ENCODE measurements at regions not wholly inside any gene's neighbourhood (a gene's known extent, or its start where the extent isn't known, plus 50 kb on each side); places are given as distances from the start of the nearest gene placed in this dataset.

- no peak overlapping the region for H3K4me3 ChIP-seq (ENCODE audit: control insufficient read depth in 1 of 7, extremely low read depth in 1 of 7, insufficient read depth in 4 of 7, low read depth in 2 of 7, low read length in 6 of 7)
- H3K4me1 ChIP-seq (ENCODE audit: control extremely low read depth in 1 of 4, control insufficient read depth in 4 of 4, insufficient read depth in 4 of 4, low read length in 3 of 4) = no peaks in the 10 kb centered on the region
- no peak for DNase-seq
- no peak overlapping the region for H3K27ac ChIP-seq (ENCODE audit: insufficient read depth in 1 of 2, low read depth in 1 of 2, low read length in 2 of 2, poor library complexity in 1 of 2, severe bottlenecking in 2 of 2)
- H3K9me3 ChIP-seq (ENCODE audit: control extremely low read depth in 1 of 5, control insufficient read depth in 4 of 5, insufficient read depth in 2 of 5, low read depth in 1 of 5, low read length in 4 of 5) = peaks cover 0 to 4% (median 0%) of the 10 kb centered on the region in 5 experiments
- ChIA-PET CTCF (no interaction called here), POLR2A (no interaction called here)
- no peaks in the 10 kb centered on the region for H3K36me3 ChIP-seq (ENCODE audit: control insufficient read depth in 4 of 4, insufficient read depth in 4 of 4, low read length in 3 of 4)
- H3K27me3 ChIP-seq (replicated peaks in 2 of 5; ENCODE audit: control insufficient read depth in 4 of 5, insufficient read depth in 5 of 5, low read length in 4 of 5) = no peaks in the 10 kb centered on the region
Measured at GRCh38 chr5:130805036-130805435, 360.0 kb downstream of the HINT1 start.

DNA sequence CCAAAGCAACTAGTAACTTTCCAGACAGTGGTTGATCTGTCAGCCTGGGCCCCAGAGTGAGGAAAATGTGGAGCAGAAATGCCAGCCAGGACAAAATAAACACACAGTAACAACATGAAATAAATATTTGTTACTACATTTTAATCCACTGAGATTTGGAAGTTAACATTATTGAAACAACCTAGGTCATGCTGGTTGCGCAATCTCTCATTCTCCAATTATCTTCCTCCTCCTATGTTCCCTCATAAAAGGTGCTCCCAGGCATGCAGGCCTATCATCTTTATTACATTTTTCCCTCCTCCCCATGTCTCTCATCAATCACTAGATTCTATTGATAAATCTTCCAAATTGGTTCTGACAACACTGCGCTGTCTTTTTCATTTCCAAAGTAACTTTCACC is 363.1 kb downstream of the HINT1 start:
- Histone ChIP-seq H3K36me3 (ENCODE audit: control insufficient read depth in 4 of 4, insufficient read depth in 4 of 4, low read length in 3 of 4) (no peaks in the 10 kb centered on the region), H3K9me3 (ENCODE audit: control extremely low read depth in 1 of 5, control insufficient read depth in 4 of 5, insufficient read depth in 2 of 5, low read depth in 1 of 5, low read length in 4 of 5) (peaks cover 0 to 4% (median 0%) of the 10 kb centered on the region in 5 experiments), H3K4me1 (ENCODE audit: control extremely low read depth in 1 of 4, control insufficient read depth in 4 of 4, insufficient read depth in 4 of 4, low read length in 3 of 4) (no peaks in the 10 kb centered on the region), H3K27me3 (replicated peaks in 2 of 5; ENCODE audit: control insufficient read depth in 4 of 5, insufficient read depth in 5 of 5, low read length in 4 of 5) (no peaks in the 10 kb centered on the region), H3K4me3 (ENCODE audit: control insufficient read depth in 1 of 7, extremely low read depth in 1 of 7, insufficient read depth in 4 of 7, low read depth in 2 of 7, low read length in 6 of 7) (no peak overlapping the region), H3K27ac (ENCODE audit: insufficient read depth in 1 of 2, low read depth in 1 of 2, low read length in 2 of 2, poor library complexity in 1 of 2, severe bottlenecking in 2 of 2) (no peak overlapping the region)
- ChIA-PET POLR2A (no interaction called here), CTCF (no interaction called here)
- no peak for DNase-seq
- WGBS (ENCODE audit: insufficient coverage) = 88% methylated on average over 1 of the region's 2 CpGs

DNA sequence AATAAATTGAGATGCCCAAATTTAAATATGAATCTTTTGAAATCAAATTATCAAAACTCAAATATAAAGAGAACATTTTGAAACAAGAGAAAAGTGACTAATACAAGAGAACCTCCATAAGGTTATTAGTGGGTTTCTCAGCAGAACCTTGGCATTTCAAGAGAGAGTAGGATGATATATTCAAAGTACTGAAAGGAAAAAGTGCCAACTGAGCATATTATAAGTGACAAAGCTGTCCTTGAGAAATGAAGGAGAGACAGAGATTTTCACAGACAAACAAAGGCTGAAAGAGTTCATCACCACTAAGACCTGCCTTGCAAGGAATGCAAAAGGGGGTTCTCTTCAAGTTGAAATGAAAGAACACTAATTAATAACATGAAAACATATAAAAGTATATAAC is 366.0 kb downstream of the HINT1 start:
- Histone ChIP-seq H3K9me3 (ENCODE audit: control extremely low read depth in 1 of 5, control insufficient read depth in 4 of 5, insufficient read depth in 2 of 5, low read depth in 1 of 5, low read length in 4 of 5) (peaks cover 0 to 4% (median 0%) of the 10 kb centered on the region in 5 experiments), H3K27ac (ENCODE audit: insufficient read depth in 1 of 2, low read depth in 1 of 2, low read length in 2 of 2, poor library complexity in 1 of 2, severe bottlenecking in 2 of 2) (no peak overlapping the region), H3K4me1 (ENCODE audit: control extremely low read depth in 1 of 4, control insufficient read depth in 4 of 4, insufficient read depth in 4 of 4, low read length in 3 of 4) (no peaks in the 10 kb centered on the region), H3K4me3 (ENCODE audit: control insufficient read depth in 1 of 7, extremely low read depth in 1 of 7, insufficient read depth in 4 of 7, low read depth in 2 of 7, low read length in 6 of 7) (no peak overlapping the region), H3K36me3 (ENCODE audit: control insufficient read depth in 4 of 4, insufficient read depth in 4 of 4, low read length in 3 of 4) (no peaks in the 10 kb centered on the region), H3K27me3 (replicated peaks in 2 of 5; ENCODE audit: control insufficient read depth in 4 of 5, insufficient read depth in 5 of 5, low read length in 4 of 5) (no peaks in the 10 kb centered on the region)
- ChIA-PET CTCF (no interaction called here), POLR2A (no interaction called here)
- no peak for DNase-seq

- Histone ChIP-seq H3K36me3 (ENCODE audit: control insufficient read depth in 4 of 4, insufficient read depth in 4 of 4, low read length in 3 of 4) (no peaks in the 10 kb centered on the region), H3K4me3 (ENCODE audit: control insufficient read depth in 1 of 7, extremely low read depth in 1 of 7, insufficient read depth in 4 of 7, low read depth in 2 of 7, low read length in 6 of 7) (no peak overlapping the region), H3K27ac (ENCODE audit: insufficient read depth in 1 of 2, low read depth in 1 of 2, low read length in 2 of 2, poor library complexity in 1 of 2, severe bottlenecking in 2 of 2) (no peak overlapping the region), H3K9me3 (ENCODE audit: control extremely low read depth in 1 of 5, control insufficient read depth in 4 of 5, insufficient read depth in 2 of 5, low read depth in 1 of 5, low read length in 4 of 5) (peaks cover 0 to 4% (median 0%) of the 10 kb centered on the region in 5 experiments), H3K4me1 (ENCODE audit: control extremely low read depth in 1 of 4, control insufficient read depth in 4 of 4, insufficient read depth in 4 of 4, low read length in 3 of 4) (no peaks in the 10 kb centered on the region), H3K27me3 (replicated peaks in 2 of 5; ENCODE audit: control insufficient read depth in 4 of 5, insufficient read depth in 5 of 5, low read length in 4 of 5) (no peaks in the 10 kb centered on the region)
- CTCF ChIA-PET = no interaction called here
- WGBS (ENCODE audit: insufficient coverage) = 96% methylated on average over 2 of the region's 3 CpGs
- no peak for DNase-seq
- POLR2A ChIA-PET = no interaction called here
Measured at GRCh38 chr5:130797303-130797702, 367.8 kb downstream of the HINT1 start.

DNA sequence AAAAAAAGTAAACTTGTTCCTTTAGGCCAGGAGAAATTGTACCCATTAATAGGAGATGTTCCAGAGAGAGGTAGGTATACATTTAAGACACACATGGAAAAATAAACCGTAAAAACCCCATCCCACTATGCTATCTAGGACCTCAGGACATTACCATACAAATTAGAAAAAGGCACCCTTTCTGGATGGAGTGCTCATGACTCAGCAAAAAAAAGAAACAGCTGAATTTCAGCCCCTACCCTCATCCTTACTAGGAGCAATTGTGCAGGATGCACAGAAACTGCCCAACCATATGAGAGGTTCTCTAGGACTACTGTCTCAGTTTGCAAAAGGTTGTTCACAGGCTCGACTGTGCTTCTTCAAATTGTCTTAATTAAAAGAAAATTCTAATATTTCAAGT is 368.2 kb downstream of the HINT1 start:
- no peak overlapping the region for H3K27ac ChIP-seq (ENCODE audit: insufficient read depth in 1 of 2, low read depth in 1 of 2, low read length in 2 of 2, poor library complexity in 1 of 2, severe bottlenecking in 2 of 2)
- no peak overlapping the region for H3K4me3 ChIP-seq (ENCODE audit: control insufficient read depth in 1 of 7, extremely low read depth in 1 of 7, insufficient read depth in 4 of 7, low read depth in 2 of 7, low read length in 6 of 7)
- no peak for DNase-seq
- H3K4me1 ChIP-seq (ENCODE audit: control extremely low read depth in 1 of 4, control insufficient read depth in 4 of 4, insufficient read depth in 4 of 4, low read length in 3 of 4) = no peaks in the 10 kb centered on the region
- no CpG with 5 or more reads among the region's 2 CpGs for WGBS (ENCODE audit: insufficient coverage)
- POLR2A ChIA-PET = no interaction called here
- H3K9me3 ChIP-seq (ENCODE audit: control extremely low read depth in 1 of 5, control insufficient read depth in 4 of 5, insufficient read depth in 2 of 5, low read depth in 1 of 5, low read length in 4 of 5) = peaks cover 0 to 4% (median 0%) of the 10 kb centered on the region in 5 experiments
- CTCF ChIA-PET = no interaction called here
- H3K36me3 ChIP-seq (ENCODE audit: control insufficient read depth in 4 of 4, insufficient read depth in 4 of 4, low read length in 3 of 4) = no peaks in the 10 kb centered on the region
- no peaks in the 10 kb centered on the region for H3K27me3 ChIP-seq (replicated peaks in 2 of 5; ENCODE audit: control insufficient read depth in 4 of 5, insufficient read depth in 5 of 5, low read length in 4 of 5)

DNA sequence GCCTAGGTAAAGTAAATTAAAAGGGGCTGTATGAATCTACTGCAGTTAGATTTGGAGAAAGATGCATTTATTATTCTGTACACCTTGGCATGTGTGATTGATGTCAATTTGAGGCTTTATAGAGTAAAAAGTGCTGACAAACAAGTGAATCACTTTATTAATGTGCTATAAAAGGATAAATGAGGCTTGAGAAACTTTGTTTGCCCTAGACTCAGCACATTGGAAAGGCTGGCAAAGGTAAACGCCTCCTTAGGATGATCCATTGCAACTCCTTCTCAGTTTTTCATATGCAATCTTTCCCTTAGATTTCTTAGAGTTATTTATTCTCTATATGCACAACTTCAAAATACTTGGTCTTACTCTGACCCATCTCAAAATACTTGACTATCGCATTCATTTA is 369.0 kb downstream of the HINT1 start:
- CTCF ChIA-PET = no interaction called here
- DNase-seq = no peak

DNA sequence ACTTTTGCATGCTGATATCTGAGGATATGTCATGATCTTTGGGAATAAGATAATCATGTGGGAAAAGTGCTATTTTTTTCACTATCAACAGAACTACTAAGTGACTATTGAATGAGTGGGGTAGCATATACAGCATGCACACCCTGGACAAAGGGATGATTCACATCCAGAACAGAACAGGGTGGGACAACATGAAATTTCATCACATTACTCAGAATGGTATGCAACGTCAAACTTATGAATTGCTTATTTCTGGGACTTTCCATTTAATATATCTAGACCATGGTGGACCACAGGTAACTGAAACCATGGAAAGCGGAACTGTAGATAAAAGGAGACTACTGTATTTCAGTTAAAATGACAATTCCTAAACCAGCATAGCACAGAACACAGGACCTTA is 370.0 kb downstream of the HINT1 start:
- DNase-seq = no peak
- no peaks in the 10 kb centered on the region for H3K9me3 ChIP-seq (ENCODE audit: control extremely low read depth in 1 of 5, control insufficient read depth in 4 of 5, insufficient read depth in 2 of 5, low read depth in 1 of 5, low read length in 4 of 5)
- CTCF ChIA-PET = no interaction called here
- no peak overlapping the region for H3K4me3 ChIP-seq (ENCODE audit: control insufficient read depth in 1 of 7, extremely low read depth in 1 of 7, insufficient read depth in 4 of 7, low read depth in 2 of 7, low read length in 6 of 7)
- POLR2A ChIA-PET = no interaction called here
- H3K36me3 ChIP-seq (ENCODE audit: control insufficient read depth in 4 of 4, insufficient read depth in 4 of 4, low read length in 3 of 4) = no peaks in the 10 kb centered on the region
- no peaks in the 10 kb centered on the region for H3K4me1 ChIP-seq (ENCODE audit: control extremely low read depth in 1 of 4, control insufficient read depth in 4 of 4, insufficient read depth in 4 of 4, low read length in 3 of 4)
- no peak overlapping the region for H3K27ac ChIP-seq (ENCODE audit: insufficient read depth in 1 of 2, low read depth in 1 of 2, low read length in 2 of 2, poor library complexity in 1 of 2, severe bottlenecking in 2 of 2)
- WGBS (ENCODE audit: insufficient coverage) = no CpG with 5 or more reads among the region's 2 CpGs
- H3K27me3 ChIP-seq (replicated peaks in 2 of 5; ENCODE audit: control insufficient read depth in 4 of 5, insufficient read depth in 5 of 5, low read length in 4 of 5) = no peaks in the 10 kb centered on the region

More for the DNA sequence above, 369.0 kb downstream of the HINT1 start:
- 88% methylated on average over 1 of the region's 2 CpGs for WGBS (ENCODE audit: insufficient coverage)
- no peak overlapping the region for H3K27ac ChIP-seq (ENCODE audit: insufficient read depth in 1 of 2, low read depth in 1 of 2, low read length in 2 of 2, poor library complexity in 1 of 2, severe bottlenecking in 2 of 2)
- peaks cover 0 to 4% (median 0%) of the 10 kb centered on the region in 5 experiments for H3K9me3 ChIP-seq (ENCODE audit: control extremely low read depth in 1 of 5, control insufficient read depth in 4 of 5, insufficient read depth in 2 of 5, low read depth in 1 of 5, low read length in 4 of 5)
- H3K27me3 ChIP-seq (replicated peaks in 2 of 5; ENCODE audit: control insufficient read depth in 4 of 5, insufficient read depth in 5 of 5, low read length in 4 of 5) = no peaks in the 10 kb centered on the region
- no peaks in the 10 kb centered on the region for H3K4me1 ChIP-seq (ENCODE audit: control extremely low read depth in 1 of 4, control insufficient read depth in 4 of 4, insufficient read depth in 4 of 4, low read length in 3 of 4)
- no peak overlapping the region for H3K4me3 ChIP-seq (ENCODE audit: control insufficient read depth in 1 of 7, extremely low read depth in 1 of 7, insufficient read depth in 4 of 7, low read depth in 2 of 7, low read length in 6 of 7)
- no peaks in the 10 kb centered on the region for H3K36me3 ChIP-seq (ENCODE audit: control insufficient read depth in 4 of 4, insufficient read depth in 4 of 4, low read length in 3 of 4)
- POLR2A ChIA-PET = no interaction called here

DNA sequence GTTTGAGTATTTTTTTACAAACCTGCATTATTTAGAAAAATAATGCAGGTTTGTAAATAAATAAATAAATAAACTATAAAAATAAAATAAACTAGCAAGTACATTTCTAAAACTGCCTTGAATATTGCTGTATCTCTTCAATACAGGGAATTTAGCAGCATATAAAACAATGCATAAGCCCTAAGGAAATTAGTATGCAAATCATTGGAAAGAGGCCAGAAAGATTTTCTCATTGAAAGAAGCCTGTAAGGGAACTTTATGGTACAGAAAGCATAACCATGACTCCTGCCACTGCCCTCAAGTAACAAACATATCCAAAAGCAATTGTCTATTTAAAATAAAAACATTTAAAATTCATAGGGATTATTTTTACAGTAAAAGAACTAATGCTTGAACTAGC is 387.3 kb downstream of the HINT1 start:
- Histone ChIP-seq H3K36me3 (ENCODE audit: control insufficient read depth in 4 of 4, insufficient read depth in 4 of 4, low read length in 3 of 4) (no peaks in the 10 kb centered on the region), H3K27me3 (replicated peaks in 2 of 5; ENCODE audit: control insufficient read depth in 4 of 5, insufficient read depth in 5 of 5, low read length in 4 of 5) (no peaks in the 10 kb centered on the region), H3K9me3 (ENCODE audit: control extremely low read depth in 1 of 5, control insufficient read depth in 4 of 5, insufficient read depth in 2 of 5, low read depth in 1 of 5, low read length in 4 of 5) (peaks cover 0 to 1% (median 0%) of the 10 kb centered on the region in 5 experiments), H3K4me3 (ENCODE audit: control insufficient read depth in 1 of 7, extremely low read depth in 1 of 7, insufficient read depth in 4 of 7, low read depth in 2 of 7, low read length in 6 of 7) (no peak overlapping the region), H3K4me1 (ENCODE audit: control extremely low read depth in 1 of 4, control insufficient read depth in 4 of 4, insufficient read depth in 4 of 4, low read length in 3 of 4) (no peaks in the 10 kb centered on the region), H3K27ac (ENCODE audit: insufficient read depth in 1 of 2, low read depth in 1 of 2, low read length in 2 of 2, poor library complexity in 1 of 2, severe bottlenecking in 2 of 2) (no peak overlapping the region)
- ChIA-PET CTCF (no interaction called here), POLR2A (no interaction called here)
- no peak for DNase-seq

Data from common myeloid progenitor, CD34-positive (primary cell).